DMS79 treated with DMSO at 0.1 percent for 48 hours (cell line): ENCODE measurements at regions not wholly inside any gene's neighbourhood (a gene's known extent, or its start where the extent isn't known, plus 50 kb on each side); places are given as distances from the start of the nearest gene placed in this dataset.
A peak's percentile ranks its signal among the peaks of the same experiment; 100 is the strongest.
"Not testable (repeated sequence)": the region's sequence is repeated elsewhere in the genome, so short reads cannot be mapped to it uniquely, and the experiment has no call there.

ENCODE experiments used
- DNase-seq: peaks from one replicate; lab custom pipeline; 2025; lab: John Stamatoyannopoulos, UW

DNA sequence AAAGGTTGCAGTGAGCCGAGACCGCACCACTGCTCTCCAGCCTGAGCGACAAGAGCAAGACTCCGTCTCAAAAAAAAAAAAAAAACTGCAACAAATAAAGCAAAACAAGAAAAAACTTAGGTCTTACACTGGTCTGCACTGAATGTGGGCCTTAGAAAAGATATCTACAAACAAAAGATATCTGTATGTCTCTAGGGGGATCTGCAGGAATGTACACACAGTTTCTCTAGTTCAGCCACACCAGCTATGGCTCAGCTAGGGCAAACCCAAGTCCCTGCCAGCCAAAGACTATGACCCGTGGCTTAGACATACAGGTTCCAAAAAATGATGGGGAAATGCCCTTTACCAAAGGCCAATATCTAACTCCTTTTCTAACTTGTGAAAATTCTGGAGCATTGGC lies 202.4 kb upstream of the KAZN start:
- no peak for DNase-seq

DNA sequence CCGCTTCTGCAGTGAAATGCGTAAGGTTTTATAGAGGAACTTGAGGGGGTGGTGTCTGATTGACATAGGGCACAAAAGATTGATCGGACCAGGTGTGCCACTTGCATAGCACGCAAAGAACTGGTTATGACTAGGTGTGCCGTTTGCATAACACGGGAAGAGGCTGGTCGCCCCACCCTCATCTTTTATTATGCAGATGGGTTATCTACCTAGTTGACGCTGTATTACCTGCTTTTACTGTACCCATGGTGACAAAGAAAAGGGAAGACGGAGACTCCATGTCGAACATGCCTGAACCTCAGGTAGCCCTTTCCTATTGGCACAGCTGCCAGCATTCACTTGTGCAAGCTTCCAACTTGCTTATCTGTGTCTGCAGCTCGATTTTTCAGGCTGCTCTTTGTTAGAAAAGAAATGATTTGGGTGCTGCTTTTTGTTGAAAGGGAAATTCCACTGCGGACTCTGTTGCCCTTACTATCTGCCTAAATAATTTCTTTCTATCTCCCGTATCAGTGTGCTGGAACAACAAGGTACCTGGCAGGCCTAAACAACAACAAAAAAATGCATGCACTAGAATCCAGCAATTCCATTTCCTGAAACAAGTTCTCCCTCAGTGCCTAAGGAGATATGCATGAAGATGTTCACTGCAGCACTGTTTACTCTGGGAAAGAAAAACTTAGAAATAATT lies 194.4 kb upstream of the KAZN start:
- no peak for DNase-seq

DNA sequence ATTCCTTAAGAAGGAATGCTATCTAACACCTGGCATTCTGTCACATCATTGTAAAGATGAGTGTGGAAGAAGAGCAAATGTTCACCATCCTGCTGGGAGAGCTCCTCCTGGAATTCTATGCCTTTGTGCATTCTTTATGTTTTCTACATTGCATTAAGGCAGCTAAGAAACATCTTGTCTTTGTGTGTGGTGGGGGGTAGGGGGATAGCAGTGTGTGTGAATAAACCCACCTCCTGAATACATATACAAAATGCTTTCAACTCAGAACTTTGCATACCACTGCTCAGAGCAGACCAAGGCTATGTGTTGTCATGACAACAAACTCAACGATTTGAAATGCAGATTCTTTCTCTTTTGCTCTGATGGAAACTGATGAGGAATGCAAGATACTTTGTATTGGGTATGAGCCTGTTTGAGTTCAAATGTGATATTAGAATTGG lies 193.6 kb upstream of the KAZN start:
- no peak for DNase-seq

DNA sequence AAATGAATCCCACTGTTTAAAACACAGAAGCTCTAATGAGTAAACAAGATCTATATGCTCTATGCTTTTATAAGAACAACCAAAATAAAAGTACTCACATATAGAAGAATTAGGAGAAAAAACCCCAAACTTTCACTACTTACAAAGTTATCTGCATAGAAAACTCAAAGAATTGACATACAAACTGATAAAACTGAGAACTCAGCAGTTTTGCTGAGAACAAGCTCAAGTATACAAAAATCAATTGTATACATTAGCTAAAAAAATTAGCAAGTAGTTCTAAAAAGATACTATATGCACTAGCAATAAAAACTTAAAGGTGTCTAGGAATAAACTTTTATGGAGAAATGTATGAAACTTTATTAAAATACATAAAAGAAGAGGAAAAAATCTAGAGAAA lies 186.2 kb upstream of the KAZN start:
- no peak for DNase-seq

DNA sequence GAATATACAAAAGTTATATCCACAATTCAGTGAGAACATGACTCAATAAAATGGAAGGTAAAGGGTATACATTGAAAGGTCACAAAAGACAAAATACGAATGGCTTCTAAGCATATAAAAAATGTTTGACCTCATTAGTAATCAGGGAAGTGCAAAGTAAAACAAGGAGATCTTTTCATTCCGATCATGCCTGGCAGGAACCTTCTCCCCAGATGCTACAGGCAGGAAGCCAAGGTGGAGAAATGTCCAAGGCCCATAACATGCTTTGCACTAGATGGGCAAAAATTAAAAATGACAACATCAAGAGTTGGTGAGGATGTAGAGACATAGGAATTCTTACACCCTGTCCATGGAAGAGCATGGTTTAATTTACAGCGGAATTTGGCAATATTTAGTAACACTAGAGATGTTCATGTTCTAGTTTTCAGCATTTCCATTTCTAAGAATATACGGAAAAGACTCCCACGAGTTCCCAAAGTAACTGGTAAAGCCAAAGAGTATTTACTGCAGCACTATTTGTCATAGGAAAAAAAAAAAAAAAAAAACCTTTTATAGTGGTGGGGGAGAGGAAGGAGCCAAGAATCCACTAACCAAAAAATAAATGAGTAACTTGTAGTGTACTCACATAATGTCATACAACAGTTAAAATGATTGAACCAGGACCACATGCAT lies 184.5 kb upstream of the KAZN start:
- DNase-seq: no peak

DNA sequence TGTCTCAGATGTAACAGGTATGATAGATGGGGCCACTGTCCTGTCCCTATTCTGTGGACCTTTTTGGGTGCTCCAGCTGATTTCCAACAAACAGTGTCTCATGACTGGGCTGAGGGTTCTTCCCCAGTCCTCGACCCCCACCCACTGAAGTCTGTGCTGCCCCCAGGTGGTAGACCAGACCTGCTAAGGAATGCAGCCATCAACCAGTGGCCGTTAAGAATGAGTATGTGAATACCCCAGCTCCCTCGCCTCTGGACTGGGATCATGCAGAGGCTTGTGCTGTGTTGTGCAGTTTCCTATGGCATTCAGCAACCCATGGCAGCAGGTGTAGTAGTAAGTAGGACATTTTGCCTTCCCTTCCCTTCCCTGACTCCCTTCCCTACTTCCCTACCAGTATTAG lies 183.1 kb upstream of the KAZN start:
- DNase-seq: no peak

DNA sequence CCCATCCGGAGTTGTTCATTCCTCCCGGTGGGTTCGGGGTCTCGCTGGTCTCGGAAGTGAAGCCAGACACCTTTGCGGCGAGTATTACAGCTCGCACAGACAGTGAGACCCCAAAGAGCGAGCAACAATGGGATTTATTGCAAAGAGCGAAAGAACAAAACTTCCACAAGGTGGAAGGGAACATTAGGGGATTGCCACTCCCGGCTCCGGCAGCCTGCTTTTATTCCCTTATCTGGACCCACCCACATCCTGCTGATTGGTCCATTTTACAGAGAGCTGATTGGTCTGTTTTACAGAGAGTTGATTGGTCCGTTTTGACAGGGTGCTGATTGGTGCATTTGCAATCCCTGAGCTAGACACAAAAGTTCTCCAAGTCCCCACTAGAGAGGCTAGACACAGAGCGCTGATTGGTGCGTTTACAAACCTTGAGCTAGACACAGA lies 178.7 kb upstream of the KAZN start:
- DNase-seq: not testable (repeated sequence)

DNA sequence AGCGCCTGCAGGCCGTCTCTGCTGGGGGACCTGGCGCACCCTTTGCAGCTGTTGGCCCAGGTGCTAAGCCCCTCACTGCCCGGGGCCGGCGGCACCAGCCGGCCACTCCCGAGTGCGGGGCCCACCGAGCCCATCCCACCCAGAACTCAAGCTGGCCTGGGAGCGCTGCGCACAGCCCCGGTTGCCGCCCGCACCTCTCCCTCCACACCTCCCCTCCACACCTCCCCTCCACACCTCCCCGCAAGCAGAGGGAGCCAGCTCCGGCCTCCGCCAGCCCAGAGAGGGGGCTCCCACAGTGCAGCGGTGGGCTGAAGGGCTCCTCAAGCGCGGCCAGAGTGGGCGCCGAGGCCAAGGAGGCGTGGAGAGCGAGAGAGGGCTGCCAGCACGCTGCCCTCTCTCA lies 177.8 kb upstream of the KAZN start:
- no peak for DNase-seq

DNA sequence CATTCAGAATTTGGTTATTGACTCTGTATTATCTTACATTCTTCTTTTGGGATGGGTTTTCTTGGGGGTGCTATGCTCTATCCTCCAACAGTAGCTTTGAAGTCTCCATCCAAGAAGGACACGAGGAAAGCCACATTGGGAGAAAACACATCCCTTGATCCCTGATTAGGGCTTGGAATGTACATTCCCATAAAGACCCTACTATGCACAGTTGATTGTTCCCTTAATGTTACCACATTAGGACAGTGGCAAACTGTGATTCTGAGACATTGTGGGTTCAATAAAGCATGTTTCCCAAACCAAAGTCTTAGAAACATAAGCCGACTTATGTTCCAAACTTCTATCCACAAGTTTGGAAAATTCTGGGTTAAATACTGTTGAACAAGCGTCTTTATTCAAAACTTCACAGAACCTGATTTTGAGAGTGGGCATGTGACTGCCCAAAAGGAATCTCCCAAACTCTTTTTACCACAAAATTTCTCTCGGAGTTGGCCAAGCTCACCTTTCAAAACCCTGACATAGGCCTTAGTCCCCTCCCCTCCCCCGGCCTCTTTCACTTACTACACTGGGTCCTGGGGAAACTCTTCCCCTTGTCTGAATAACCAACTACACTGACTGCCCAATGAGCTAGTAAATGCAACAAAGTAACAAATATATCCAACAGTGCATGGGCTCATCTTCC lies 177.0 kb upstream of the KAZN start:
- no peak for DNase-seq

DNA sequence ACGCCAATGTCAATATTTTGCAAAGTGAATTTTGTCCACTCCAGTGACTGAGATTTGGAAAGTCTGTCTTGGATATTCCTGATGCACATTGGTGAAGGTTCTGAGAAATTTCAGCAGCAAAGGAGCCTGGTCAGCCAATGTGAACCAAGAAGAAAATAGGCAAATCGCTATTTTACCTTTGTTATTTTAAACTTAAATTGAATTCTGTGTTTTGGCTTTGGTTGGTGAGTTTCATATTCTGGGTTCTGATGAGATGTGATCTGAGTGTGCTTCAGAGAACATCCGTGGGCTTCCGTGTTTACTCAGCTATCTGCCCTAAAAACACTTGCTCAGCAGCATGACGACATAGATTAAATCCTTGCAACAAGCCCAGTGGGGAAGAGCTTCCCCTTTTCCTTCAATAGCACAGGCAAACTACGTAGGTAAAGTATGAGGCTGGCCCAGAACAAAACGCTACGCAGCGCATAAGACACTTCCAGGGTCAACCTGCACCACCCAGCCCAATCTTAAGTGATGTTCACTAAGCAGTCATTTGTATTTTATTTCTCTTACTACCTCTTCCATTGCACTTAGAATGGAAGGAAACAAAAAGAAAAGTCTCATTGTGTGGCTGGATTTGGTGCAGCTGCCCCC lies 176.4 kb upstream of the KAZN start:
- no peak for DNase-seq

DNA sequence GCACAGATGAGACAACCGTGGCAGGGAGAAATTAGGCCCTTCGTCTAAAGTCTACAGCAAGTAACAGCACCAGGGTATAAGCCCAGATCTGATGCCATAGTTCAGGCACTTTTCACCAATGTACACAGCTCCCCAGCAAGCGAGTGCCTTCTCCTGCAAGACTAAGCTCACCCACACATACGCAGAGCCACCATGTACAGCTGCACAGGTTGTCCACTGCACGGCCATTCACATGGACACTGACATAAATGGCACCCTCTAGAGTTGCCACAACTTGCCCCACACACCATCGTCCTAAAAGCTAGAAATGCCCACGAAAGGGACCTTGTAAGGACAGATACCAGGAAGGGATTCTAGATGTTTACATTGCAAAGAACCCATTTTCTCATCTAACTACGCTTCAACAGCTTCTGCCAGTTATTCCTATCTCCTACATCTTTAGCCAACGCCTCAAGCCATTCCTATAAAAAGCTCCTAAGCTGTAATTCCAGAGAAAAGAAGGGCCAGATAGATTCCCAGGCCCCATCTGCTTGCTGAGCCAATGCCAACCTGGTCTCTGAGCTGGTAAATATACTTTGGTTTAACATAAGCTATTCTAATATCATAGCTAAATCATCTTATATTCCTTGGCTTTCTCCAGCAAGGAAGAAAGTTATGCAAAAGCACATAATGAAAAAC lies 174.0 kb upstream of the KAZN start:
- DNase-seq: no peak

DNA sequence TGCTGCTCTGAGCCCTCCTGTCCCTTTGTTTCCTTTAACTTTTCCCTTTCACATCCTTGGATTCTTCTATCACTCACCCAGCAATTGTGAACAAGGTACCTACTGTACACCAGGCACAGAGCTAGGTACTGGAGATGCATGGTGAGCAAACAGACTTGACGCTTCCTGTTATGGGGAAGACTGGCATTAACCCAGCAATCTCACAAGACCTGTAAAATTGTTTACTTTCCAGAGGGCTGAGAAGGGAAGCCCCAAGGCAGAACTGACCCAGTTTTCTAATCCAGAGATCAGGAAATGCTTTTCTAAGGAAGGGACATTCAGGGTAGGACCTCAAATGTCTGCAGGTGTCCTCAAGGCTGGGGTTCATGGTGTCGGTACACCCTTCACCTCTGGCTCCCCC lies 171.6 kb upstream of the KAZN start:
- no peak for DNase-seq

DNA sequence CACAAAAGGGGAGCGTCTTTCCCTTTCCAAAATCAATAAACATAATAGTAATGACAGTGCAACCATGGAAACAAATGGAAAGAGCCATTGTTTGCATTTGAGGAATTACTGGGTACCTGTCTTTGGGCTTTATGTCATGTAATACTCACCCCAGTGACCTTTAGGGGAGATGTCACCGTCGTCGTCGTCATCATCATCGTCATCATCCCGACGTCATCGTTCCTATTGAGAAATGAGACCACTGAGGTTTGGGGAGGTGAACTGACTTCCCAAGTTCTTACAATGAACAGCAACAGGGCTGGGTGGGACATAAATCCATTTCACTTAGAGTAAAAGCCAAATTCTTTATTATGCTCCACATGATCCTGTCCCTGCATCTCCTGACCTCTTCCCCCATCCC lies 168.9 kb upstream of the KAZN start:
- no peak for DNase-seq

DNA sequence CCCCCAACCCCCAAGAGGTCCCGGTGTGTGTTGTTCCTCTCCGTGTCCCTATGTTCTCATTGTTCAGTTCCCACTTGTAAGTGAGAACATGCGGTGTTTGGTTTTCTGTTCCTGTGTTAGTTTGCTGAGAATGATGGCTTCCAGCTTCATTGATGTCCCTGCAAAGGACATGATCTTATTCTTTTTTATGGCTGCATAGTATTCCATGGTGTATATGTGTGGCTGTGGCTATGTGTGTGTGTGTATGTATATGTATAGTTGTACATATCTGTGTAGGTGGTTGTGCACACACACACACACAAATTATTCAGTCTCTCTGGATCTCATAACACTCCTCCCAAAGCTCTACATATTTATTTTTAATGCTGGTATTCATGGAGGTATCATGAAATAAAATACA lies 165.8 kb upstream of the KAZN start:
- DNase-seq: not testable (repeated sequence)

DNA sequence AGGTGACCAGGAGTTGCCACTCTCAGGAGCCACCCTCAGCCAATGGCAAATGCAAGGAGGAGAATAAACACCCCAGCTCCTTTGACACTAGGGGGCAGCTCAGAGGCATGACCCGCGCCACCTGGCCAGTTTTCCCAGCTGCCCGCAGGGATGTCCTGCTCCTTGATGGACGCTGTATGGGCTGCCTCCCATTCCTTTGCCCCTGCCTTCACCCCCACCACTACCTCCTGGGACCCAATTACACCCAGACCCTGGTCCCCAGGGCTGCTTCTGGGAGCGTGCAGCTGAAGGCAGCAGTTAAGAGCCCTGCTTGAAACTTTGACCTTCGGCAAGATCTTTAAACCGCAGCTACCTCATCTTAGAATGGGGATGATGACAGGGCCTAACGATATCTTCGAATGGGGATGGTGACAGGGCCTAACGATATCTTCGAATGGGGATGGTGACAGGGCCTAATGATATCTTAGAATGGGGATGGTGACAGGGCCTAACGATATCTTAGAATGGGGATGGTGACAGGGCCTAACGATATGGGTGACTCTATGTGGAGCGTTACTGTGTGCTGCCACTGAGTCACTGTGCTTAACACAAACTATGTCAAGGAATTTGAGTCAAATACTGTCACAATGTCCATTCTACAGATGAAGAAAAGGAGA lies 163.0 kb upstream of the KAZN start:
- no peak for DNase-seq

DNA sequence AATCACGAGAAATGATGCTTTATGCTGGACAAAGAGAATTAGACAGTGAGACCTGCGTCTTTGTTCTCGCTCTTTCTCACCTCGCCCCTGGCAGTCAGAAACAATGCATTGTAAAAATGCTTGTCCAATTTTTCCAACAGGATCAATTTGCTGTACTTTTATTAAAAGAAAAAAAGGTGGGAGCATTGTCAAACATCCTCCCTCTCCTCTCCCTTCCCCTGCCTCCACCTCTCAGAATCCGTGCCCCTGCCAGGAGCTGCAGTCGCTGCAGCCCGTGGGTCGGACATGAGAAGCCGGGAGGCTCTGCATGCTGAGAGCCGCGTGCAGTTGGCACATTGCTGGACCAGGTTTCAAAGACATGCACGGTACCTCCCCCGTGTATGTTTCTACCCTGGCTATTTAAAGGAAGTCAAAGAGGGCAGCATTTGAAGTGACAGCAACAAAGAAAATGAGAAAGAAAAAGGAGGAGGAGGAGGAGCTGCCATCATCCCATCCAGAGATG lies 161.0 kb upstream of the KAZN start:
- DNase-seq: no peak

DNA sequence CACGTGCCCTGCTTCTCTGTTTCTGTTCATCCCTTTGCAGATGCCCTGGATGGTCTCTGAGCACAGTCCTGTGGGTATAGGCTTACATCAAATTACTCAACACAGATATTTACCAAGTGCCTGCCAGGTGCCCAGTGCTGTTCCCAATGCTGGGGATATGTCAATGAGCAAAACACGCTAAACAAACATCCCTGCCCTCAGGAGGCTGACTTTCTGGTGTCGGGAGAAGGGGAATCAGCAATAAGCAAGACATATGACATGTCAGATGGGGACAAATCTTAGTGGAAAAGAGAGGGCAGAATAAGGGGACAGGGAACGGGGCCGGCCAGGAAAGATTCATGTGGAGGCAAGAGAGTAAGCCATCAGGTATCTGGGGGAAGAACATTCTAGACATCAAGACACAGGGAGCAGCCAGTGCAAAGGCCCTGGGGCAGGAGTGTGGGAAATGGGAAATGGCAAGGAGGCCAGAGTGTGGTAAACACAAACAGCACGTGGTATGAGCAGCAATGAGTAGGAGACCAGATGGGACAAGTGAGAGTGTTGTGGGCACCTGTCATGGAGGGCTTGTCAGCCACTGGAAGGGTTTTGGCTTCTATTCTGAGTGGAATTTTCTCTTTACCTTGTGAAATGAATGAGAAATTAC lies 160.2 kb upstream of the KAZN start:
- DNase-seq: no peak

DNA sequence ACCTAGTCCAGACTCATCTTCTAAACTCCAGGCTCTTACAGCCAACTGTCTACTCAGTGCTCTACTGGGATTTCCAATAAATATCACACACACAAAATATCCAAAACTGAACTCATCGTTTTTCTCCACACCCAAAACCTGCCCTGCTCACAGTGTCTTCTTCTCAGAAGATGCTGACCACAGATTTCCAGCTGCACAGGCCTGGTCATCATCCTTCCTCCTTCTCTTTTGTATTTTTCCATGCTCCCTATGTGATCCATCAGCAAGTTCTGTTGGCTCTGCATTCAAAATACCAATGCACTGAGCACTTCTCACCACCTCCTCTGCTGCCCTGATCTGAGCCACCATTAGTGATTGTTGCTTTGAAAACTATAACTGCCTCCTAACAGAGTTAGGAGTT lies 159.5 kb upstream of the KAZN start:
- no peak for DNase-seq

DNA sequence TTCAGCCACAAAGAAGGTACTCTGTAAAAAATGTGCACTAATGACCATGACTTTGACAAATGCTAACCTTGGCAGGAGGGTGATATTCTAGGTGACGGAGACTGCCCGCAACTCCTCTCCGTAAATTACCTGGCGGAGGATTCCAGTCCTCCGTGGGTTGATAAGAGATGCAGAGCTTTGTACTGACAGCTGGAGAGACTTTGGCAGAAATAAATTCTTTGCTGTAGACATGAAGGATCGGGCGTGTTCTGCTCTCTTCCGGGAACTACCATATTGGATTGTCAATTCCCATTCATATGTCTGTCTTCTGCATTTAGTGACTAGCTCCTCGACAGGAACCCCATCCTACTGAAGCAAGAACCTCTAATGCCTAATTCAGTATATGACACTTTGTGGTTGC lies 158.3 kb upstream of the KAZN start:
- no peak for DNase-seq

DNA sequence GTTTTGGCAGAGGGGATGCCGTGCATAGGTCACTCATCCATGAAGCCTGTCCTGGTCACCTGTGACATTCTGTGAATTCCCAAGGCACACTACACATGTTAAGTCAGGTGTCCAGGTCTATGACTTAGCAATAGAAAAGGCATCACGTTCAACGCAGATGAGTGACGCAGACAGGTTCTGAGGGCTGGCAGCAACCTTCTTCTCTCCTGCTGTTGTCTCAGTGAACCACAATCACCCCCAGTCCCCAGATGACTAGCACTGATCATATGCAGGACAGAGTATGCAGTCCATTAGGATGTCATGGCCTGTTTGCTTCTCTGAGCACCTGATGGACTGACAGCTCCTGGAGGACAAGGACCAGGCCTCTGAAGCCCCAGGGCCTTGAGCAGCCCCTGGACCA lies 157.8 kb upstream of the KAZN start:
- no peak for DNase-seq

DNA sequence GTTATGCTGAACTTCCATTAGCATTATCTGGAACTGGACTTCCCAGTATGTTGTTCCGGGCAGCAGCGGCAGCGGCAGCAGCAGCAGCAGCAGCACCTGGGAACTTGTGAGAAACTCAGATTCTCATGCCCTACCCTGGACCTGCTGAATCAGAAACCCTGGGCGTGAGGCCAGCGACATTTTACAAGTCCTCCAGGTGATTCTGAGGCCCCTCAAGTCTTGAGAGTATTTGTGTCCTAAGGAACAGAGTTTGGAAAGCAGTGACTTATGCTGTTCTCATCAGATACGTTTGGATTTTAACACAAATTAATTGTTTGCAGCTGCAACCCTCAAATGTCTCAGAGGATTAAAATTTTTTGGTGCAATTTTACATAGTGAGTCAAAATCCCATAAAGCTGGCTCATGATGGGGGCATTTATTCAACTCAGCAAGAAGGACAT lies 157.2 kb upstream of the KAZN start:
- DNase-seq: peak; percentile 77
